ENCODE measurements at regions not wholly inside any gene's neighbourhood (a gene's known extent, or its start where the extent isn't known, plus 50 kb on each side); places are given as distances from the start of the nearest gene placed in this dataset.
"Not testable (repeated sequence)": the region's sequence is repeated elsewhere in the genome, so short reads cannot be mapped to it uniquely, and the experiment has no call there.

DNA sequence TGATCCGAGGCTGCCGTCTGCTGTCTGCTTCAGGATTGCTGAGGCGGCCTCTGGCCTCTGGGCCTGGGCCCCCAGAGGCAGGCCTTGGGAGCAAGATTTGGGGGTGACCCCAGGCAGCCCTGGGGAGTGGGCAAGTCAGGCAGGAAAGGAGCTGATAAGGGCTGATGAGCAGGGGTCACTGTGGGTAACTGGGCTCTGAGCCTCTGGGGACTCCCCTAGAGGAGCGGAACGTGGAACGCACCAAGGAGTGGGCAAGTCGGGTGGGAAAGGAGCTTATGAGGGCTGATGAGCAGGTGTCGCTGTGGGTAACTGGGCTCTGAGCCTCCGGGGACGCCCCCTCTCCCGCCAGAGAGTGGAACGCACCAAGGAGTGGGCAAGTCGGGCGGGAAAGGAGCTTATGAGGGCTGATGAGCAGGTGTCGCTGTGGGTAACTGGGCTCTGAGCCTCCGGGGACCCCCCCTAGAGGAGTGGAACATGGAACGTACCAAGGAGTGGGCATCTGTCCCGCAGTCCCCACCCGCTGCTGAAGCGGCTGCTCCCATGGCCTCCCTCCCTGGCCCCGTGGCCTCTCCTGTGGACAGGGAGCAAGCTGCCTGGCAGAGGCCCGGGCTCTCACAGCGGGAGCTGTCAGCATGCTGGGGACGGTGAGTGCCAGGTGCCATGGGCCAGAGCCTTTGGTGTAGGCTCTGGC is 152.3 kb upstream of the ZNF469 start:
- DNase-seq: not testable (repeated sequence)

DNA sequence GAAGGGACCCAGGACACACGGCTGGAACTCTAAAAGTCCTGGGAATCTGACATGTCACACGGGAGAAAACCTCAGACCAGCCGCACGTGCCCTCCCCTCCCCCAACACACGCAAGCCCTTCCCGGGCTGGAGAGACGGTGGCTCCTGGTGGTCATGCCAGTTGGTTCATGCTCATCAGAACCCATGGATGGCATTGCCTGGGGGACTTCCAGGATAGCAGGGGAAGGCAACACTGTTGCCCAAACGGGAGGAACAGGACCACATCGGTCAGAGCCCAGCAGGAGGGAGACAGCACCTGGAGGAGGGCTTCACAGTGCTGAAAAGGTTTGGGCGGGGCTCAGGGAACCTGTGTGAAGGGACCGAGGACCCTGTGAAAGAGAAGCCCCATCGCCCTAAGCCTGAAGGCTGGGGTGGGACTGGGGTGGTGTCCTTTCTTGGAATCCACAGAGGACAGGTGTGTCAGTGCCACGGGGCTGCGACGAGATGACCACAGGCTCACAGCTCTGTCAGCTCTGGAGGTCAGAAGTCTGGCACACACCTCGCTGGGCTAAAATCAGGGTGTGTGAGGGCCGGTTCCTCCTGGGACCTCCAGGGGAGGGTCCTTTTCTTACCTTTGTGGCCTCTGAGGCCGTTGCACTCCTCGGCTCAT is 151.7 kb upstream of the ZNF469 start:
- DNase-seq: not testable (repeated sequence)

DNA sequence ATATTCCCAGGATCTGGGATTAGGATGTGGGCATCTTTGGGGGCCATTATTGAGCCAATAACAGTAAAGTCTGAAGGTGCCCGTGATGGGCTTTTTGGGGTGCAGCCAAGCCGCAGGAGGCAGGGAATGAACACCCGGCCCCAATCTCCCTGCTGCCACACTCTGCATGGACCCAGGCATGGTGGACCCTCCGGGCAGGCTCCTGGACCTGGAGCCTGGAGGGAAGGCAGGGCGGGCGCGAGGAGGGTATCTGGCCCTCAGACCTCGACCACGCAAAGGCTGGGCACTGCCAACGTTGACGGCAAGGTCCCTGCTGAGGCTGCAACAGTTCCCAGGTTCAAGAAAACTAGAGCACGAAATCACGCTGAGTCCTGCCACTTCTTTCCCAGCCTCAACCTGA is 150.9 kb upstream of the ZNF469 start:
- not testable (repeated sequence) for DNase-seq

DNA sequence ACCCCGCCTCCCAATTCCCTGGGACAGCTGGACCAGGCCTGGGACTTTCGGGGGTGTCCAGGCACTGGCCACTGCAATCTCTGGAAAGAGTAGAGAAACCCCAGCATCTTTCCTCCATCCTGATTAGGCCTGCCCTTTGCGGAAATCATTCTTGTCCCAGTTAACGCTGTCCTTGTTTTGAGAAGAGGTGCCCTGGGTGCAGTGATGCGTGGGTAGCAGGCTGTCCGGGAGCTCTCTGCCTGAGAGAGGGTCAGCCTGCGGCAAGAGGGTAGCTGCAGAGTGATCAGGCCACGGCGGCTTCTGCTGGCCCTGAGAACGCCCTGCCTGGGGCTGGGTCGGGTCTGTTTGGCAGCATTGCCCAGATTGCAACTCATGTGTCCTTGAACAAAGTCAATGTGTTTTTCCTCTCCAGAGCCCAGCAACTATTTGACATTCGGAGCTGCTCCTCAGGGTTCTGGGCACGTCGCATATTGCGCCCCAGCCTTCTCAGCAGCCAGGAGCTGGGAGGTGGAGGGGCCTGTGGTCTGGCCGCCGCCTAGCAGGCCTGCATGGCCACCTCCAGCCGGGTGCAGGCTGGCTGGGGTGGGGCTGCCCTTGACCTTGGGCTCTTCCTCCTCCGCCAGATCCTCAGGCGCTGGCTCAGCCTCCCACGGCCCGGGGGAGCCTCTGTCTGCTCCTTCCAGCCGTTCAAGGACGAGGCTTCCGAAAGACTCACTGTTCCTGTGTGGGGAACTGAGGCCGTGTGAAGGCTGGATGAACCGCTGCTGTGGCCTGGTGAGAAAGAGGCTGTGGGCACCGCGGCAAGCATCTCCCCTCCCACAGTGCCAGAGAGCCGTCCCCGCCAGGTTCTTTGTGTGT is 150.1 kb upstream of the ZNF469 start:
- not testable (repeated sequence) for DNase-seq

DNA sequence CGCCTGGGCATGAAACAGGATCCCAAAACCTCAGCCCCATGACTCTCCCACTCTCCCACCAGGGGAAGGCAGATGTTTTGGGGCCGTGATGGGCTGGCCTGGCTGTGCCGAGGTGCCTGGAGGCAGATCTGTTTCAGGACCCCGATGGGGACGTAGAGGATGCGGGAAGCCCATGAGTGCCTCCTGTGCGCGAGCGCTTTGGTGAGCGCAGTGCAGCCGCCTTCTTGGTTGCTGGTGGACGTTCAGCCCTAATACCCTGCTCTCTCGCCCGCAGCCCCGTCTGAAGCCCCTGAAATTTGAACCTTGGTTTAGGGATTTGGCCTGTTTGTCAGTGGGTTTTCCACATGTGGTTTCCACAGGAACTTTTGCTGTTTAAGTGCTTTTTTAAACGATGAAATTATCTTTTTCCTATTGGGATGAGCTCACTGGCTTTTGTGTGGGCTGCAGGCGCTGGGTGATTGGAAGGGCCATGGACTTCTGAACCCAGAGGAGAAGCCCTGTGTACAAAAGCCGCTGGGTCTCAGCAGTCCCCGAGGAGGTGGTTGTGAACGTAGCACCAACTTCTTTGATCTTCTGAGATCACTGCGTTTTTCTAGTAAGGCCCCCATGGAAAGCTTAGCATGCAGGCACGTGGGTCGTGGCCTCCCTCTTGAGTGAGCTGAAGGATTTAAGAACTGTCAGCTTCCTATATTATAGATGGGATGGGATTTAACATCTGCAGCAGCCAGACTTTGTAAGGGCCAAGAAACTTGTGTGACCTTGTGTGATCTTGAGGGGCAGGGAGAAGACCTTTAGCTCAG is 148.9 kb upstream of the ZNF469 start:
- DNase-seq: not testable (repeated sequence)

DNA sequence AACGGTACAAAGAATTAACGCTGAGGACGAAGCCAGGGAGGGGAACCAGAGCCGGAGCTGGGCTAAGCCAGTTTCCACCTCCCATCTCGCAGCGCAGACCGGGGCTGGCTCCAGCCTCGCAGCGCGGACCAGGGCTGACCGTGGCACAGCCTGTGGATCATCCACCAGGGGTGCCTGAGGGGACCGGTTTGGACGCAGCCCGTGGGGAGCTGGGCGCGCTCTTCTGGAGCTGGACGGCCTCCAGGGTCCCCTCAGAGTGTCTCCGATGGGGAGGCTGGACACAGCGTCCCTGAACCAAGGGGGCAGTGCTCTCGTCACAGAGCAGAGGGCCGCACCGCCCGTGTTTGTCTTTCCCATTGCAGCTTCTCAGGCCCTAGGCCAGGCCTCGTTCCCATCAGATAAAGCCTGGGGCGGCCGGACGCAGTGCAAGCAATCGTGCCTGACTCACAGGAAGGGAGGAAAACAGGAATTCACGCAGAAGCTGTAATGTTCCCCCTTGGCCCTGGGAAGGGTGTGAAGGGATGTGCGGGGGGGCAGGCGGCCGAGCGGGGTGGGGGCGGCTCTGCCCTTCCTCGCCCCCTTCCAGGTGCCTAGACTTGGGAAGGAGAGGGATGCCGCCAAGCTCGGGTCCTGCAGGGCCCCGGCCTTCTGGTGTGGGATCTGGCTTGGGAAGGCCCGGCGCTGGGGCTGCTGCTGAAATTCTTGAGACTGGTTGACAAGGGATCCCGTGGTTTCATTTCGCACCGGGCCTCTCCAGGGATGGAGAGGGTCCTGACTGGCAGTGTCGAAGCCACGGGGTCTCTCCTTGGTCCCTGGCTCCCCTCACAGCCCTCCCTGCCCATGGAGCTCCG is 148.1 kb upstream of the ZNF469 start:
- not testable (repeated sequence) for DNase-seq

DNA sequence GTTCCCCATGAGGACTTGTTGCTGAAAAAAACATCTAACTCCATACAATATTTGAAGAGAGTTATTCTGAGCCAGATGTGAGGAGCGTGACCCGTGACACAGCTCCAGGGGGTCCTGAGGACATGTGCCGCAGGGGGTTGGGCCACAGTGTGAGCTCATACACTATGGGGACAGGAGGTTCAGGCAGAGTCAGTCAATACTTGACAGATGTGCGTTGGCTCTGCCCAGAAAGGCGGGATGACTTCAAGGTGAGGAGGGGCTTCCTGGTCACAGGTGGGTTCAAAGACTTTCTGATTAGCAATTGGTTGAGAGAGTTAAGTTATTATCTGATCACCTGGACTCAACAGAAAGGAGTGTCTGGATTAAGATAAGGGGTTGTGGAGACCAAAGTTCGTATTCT is 147.1 kb upstream of the ZNF469 start:
- DNase-seq: not testable (repeated sequence)

DNA sequence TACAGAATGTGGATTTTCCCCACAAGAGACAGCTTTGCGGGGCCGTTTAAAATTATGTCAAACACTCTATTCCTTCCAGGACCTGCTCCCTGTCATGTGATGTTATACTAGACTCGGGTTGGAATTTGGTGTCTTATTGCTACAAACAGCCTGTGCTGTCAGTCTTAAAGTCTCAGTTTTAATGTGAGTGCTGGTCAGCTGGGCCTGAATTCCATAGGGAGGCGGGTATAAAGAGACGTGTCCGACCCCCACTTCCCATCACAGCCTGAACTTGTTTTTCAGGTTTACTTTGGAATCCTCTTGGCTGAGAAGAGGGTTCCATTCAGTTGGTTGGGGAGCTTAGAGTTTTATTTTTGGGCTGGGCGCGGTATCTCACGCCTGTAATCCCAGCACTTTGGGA is 146.5 kb upstream of the ZNF469 start:
- not testable (repeated sequence) for DNase-seq

DNA sequence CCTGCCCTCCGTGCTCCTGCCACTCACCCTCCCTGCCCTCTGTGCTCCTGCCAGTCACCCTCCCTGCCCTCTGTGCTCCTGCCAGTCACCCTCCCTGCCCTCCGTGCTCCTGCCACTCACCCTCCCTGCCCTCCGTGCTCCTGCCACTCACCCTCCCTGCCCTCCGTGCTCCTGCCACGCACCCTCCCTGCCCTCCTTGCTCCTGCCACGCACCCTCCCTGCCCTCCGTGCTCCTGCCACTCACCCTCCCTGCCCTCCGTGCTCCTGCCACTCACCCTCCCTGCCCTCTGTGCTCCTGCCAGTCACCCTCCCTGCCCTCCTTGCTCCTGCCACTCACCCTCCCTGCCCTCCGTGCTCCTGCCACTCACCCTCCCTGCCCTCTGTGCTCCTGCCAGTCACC is 145.4 kb upstream of the ZNF469 start:
- not testable (repeated sequence) for DNase-seq

DNA sequence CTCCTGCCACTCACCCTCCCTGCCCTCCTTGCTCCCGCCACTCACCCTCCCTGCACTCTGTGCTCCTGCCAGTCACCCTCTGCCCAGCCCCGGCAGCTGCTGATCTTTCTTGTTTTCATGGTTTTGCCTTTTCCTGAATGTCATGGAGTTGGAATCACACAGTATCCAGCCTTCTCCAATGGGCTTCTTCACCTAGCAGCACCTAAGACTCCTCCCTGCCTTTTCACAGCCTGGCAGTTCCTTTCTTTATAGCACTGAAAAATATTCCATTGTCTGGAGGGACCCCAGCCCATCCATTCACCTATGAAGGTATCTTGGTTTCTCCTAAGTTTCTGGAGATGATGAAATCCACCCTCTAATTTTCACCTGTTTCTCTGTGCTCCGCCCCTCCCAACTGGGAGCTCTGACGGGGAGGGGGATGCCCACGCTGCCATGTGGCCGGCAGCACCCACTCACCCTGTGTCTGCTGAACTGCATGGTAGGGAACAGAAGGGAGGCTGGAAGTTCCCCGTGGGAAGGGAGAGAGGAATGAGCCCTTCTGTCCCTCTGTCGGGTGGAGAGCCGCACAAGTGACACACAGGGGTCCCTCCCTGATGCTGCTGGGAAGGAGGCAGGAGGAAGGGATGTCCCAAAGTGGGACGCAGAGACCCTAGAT is 144.9 kb upstream of the ZNF469 start:
- DNase-seq: not testable (repeated sequence)

DNA sequence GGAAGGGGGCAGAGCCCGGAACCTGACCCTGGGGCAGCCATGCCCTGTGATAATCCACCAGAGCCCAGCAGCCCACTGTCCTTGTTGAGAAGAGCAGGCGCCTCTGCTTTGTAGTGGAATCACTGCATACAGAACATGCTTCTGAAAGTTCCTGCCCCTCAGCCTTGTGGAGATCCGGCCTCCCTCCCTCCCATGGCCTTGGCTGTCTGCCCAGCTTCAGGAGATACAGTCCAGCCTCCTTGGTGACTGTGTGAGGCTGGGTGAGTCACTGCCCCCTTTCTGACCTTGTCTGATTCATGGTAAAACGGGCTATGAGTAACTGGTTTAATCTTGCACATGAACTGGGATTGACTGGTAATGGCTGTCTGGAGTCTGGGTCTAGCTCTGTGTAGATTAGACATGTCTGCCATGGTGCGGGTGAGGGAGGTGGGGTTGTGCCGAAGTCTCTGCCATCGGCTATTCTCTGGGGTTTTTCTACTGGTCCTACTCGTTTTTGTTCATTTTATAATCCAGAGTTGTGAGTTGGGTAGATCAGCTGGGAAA is 144.0 kb upstream of the ZNF469 start:
- DNase-seq: peak; percentile 81

DNA sequence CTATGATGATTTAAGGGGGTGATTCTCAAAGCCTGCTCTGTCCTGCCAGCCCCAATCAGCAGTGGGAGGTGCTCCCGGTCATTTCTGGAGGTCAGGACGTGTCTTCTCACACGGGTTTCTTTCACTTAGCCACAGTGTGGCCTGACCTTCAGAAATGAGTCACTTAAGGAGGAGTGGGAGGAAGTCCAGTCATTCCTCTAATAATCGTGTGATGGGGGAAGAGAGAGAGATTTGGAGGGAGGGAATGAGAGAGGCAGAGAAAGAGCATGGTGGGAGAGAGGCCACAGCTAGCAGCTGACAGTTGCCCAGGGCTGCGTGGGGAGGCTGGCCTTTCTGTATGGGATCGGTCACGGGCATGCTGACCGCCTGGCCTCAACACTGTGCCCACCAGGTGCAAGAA is 142.6 kb upstream of the ZNF469 start:
- not testable (repeated sequence) for DNase-seq

DNA sequence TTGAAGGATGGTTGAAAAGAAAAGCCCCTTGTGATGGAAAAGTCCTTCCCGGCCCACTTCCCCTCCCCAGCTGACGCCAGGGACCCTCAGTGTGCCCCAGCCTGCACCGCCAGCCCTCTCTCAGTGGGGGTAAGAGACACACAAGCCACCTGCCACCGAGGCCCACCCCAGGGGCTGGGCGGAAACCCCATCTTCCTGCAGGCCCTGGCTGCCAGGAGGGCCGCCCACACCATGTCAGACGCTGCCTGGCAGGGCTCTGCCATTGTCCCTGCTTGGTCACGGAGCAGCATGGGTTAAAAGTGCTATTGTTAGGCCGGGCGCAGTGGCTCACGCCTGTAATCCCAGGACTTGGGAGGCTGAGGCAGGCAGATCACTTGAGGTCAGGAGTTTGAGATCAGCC is 142.0 kb upstream of the ZNF469 start:
- DNase-seq: not testable (repeated sequence)

DNA sequence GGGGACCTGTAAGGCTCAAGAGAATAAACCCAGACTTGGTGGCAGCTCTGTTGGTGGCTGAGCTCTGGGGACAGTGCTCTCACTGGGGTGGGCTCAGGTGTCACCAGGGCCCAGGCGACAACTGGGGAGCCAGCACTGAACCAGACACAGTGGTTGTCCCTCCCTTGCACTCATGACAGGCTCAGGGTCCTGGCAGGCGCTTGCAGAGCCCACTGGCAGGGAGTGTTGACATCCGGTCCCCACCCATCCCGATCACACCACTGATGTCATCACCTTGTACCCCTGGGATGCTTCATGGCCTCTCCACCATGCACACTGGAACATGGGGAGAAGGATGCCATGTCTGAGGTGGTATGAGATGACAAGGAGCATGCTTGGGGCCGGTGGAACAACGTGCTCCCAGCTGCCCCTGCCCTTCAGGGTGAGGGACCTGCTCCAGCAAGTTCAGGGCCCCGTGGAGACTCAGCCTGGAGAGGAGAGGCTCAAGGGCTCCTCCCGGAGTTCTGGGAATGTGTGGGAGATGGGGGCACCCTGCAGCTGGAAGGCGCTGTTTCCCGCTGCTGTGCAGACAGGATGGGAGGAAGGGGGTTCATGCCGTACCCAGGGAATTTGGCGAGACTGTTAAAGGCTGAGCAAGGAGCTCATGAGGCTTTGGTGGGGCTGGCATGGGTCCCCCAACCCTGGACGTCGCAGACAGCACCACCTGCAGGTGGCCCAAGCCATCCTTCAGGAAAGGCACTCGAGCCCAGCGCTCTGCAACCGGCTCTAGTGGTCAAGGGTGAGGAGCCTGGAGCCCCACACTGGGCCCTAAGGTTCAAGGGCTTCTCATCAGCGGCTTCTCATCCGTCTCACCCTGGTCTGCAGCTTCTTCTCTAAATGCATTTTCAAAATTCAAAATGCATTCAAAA is 141.1 kb upstream of the ZNF469 start:
- not testable (repeated sequence) for DNase-seq

DNA sequence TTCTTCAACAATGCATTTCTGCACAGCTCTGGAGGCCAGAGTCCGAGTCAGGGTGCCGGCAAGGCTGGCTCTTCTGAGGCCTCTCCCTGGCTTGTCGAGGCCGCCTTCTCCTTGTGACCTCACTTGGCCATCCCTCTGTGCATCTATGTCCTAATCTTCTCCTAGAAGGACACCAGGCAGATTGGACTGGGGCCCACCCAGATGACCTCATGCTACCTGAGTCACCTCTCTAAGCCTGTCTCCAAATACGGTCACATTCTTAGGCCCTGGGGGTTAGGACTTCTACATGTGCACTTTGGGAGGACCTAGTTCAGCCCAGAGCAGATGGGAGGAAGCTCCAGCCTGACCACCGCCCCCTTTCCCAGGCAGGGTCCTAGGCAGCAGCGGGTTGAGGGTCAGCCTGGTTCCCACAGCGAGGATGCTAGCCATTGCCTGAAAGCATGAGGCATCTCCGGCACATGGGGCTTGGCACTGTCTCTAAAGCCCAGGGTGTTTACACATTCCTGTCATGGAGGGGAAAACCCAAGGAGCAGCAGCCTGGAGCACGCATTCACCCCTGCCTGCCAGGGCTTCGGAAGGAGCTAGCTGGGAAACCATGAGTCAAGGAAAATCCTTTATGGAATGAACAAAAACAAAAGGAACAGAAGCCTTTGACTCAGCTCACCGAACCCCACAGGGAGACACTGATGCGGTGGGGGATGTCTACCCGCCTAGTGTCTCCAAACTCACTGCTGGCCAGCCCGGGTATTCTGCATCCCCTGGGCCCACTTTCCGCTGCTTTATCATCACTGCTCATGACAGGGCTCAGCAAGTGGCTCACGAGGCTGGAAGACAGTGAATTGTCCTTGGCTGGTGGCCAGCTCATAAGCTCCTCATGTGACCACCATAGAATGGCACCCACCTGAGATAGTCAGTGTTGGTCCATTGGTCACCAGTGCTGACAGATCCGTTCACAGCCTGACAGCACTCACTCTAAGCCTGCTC is 140.2 kb upstream of the ZNF469 start:
- not testable (repeated sequence) for DNase-seq

DNA sequence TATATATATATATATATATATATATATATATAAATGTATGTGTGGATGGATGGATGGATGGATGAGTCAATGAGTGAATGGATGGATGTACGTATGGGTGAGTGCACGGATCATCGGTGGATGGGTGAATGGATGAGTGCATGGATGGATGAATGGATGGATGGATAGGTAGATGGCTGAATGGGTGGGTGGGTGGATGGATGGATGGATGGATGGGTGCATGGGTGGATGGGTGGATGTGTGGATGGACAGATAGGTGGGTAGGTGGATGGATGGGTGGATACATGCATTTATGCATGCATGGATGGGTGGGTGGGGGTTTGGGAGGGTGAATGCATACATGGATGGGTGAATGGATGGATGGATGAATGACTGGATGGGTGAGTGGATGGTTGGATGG is 138.8 kb upstream of the ZNF469 start:
- DNase-seq: not testable (repeated sequence)

DNA sequence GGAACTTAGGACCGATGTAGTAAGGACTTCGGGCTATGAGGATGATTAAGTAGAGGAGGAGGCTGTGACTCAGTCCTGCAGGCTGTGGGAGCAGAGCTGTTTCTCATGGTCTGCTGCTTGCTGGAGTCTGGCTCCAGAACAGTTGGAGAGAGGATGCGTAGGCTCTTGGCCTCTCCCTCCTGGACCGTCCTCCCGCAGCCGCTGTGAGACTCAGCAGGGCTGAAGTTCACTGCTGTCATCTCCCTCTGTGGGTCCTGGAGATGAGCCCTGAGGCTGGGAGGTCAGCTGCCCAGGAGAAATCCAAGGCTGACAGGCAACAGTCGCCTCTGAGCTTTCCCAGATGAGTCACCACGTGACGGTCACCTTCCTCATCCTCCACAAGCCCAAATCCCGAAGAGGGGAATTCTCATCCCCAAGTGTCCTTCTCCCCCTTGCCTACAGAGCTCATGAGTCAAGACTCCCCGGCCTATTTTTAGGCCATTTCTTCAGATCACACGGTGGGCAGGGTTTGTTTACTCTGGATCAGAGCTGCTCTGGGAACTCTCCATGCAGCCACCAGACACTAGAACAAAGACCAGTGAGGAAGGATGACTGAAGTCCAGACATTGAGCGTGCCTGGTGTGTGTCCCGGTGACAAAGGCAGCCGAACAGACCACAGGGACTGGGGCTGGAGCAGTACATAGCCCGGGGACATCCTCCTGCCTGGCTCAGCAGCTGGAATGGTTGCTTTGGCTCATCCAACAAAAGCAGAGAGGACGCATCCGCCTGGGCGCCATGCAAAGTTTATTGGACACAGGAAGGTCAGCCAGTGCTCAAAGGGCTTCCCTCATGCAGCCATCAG is 137.3 kb upstream of the ZNF469 start:
- peak; percentile 54 for DNase-seq
